Activated CD4-positive, alpha-beta T cell treated with anti-CD3 and anti-CD28 coated beads for 1 hour (primary cell): ENCODE measurements at regions not wholly inside any gene's neighbourhood (a gene's known extent, or its start where the extent isn't known, plus 50 kb on each side); places are given as distances from the start of the nearest gene placed in this dataset.
"Not testable (repeated sequence)": the region's sequence is repeated elsewhere in the genome, so short reads cannot be mapped to it uniquely, and the experiment has no call there.

Source experiments
- DNase-seq: peaks from one replicate; pipeline ENCODE4 v3.0.0-alpha.2; 2020

- no peak for DNase-seq
Measured at GRCh38 chr10:64996886-64997285, 1475.7 kb downstream of the REEP3 start.

DNA sequence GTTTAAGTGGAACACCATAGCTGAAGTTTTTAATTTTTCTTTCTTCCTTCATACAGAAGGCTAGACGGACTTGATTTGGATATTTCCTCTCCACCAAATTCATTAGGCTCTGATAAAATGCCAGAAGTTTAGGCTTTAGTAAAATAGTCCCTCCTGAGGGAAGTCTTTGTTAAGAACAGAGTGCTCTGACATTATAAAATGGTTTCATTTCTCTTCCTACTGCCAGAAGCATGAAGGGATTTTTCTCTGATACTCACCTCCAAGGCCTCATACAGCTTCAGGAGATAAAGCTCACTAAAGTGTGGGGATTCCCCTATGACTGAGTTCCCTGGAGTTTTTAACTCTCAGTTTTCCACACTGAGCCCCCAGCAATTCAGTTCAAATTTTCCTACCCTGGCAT, 1489.6 kb downstream of the REEP3 start:
- no peak for DNase-seq

DNA sequence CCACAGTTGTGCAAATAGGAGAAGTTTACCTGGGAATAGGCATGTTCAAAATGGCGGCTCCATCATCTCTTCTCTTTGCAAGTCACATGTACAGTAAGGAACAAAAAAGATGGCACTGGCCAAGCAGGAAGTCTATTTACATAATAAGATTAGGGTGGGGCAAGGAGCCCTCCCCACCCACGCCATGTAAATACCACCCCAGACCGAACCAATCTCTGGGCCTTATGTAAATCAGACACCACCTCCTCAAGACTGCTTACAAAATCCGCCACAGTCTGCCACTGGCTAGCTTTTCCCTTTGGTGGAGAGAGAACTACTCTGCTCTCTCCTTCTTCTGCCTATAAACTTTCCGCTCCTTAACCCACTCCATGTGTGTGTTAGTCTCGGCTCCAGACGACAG, 1496.3 kb downstream of the REEP3 start:
- no peak for DNase-seq

DNA sequence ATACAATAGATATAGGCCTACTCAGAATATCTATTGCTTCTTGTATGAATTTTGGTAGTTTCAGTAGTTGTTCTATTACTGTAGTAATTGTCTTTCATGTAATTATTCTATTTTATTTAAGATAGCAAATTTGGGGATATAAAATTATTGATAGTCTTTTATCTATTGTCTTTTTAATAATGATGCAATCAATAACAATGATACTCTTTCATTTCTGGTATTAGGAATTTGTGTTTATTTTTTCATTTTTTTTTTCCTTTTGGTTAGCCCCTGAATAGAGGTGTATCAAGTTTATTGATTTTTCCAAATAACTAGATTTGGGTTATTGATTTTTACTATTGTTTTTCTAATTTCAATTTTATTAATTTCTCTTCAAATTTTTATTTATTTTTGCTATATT, 1503.7 kb downstream of the REEP3 start:
- no peak for DNase-seq

DNA sequence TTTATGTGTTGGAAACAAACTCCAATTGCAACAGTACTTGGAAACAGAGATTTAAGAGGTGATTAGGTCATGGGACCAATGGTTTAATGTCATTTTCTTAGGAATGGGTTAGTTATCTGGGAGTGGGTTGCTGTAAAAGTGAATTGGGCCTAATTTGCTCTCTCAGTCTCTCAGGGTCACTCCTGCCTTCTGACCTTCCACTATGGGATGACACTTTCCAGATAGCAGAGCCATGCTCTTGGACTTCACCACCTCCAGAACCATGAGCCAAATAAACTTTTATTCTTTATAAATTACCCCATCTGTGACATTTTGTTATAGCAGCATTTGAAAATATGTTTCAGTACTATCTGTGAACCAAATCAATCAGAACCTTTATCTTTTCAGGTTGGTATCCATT, 1509.1 kb downstream of the REEP3 start:
- no peak for DNase-seq

DNA sequence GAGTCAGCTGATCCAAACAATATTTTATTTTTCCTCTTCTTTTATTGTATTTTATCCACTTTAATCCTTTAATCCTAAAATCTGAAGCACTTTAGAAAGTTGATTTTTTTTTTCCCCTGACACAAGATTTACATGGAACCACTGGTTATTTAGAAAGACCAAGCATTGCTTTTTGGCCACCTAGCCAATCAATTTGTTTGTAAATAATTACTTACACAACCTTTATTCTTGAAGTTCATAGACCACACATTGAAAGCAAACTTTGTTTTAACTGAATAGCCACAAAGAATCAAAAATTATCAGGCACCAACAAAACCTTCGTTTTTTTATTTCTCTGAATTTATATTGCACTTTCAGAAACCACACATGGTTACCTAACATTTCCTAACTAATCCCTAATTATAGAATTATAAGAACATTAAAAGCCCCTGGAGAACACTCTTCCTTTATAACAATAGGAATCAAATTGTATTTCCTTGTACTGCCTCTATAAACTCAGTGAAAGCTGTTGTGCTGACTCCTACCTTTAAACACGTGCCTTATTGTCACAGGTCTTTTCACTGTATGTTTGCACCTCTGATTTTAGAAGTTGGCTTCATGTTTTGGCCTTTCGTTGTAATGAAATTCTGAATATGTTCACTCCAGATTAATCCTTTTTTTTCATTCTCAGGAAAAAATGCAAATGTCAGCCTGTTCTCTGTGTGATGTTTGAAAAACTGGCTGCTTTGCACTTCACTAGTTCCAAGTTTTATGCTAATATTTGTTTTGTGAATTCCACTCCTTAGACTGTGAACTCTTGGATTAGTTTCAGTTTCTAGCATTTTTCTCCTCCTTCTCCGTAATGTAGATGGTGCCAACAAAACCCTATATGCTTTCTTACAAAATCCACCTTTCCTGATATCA, 1511.9 kb downstream of the REEP3 start:
- DNase-seq: no peak

DNA sequence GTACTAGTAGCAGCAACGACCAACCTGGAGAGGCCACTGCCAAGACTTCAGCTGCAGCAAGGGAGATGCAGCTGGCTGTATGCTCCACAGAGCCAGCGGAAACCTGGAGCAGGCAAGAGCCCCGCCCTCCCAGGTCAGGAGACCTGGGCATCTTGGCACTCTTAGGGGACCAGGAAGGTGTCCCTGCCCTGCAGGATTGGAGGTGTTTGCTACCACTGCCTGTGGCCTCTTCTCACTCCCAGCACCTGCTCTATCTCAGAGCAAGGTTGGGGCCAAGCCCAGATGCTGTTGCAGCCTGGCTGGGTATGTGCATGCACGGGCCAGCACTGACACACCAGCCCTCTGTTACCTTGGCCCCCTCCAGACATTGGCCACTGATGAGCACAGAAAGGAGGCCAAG, 1512.8 kb downstream of the REEP3 start:
- DNase-seq: no peak

DNA sequence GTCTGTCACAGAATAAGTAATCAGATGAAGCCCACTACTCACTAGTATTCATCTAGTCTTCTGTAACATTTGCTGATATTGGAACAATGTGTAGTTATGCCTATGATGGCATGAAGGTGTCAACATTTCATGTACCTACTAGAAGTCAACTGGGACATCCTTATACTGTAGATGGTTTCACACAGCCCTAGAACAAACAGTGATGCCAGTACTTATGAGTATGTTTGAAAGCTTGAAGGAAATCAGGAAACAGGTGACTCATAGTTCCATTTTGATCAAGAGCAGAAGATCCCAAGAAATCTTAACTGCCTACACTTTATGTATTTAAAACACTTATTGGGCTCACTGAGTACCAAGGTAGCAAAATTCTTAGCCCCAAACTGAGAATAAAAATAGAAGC, 1519.6 kb downstream of the REEP3 start:
- DNase-seq: no peak

DNA sequence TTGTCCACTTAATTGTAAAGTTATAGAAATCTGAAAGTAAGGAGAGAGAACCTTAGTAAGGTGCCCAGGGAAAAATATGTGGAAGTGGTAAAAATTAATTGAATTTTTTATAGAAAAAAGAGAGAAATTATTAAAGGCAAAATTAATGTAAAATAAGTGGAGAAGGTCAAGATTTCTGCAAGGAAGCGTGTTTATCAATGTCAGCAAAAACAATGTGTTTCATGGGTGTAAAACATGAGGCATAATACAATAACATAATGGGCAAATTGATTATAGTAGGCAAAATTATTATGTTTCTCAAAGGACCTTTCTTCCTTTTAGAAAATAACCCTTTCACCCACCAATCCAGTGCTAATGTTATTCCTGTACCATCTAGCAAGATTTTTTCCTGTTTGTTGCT, 1520.1 kb downstream of the REEP3 start:
- no peak for DNase-seq

- no peak for DNase-seq
Measured at GRCh38 chr10:65042496-65042895, 1521.3 kb downstream of the REEP3 start.

DNA sequence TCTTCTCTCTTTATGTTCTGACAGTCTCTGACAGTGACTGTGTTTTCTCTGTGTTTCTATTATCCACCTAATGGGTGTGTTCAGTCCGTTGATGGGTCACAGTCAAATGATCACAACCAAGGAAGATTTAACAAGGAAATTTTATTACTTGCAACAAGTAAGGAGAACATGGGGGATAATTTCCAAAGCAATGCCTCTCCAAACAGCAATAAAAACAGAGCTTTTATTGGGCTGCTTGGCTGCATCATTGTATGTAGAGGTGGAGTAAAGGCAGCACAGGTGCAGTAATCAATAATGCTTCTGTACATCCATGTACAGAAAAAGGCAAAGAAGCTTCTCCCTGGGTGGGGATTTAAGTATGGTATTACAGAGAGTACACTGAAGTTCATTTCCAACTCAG, 1525.6 kb downstream of the REEP3 start:
- DNase-seq: no peak

- DNase-seq: not testable (repeated sequence)
Measured at GRCh38 chr10:65052111-65052510, 1530.9 kb downstream of the REEP3 start.

DNA sequence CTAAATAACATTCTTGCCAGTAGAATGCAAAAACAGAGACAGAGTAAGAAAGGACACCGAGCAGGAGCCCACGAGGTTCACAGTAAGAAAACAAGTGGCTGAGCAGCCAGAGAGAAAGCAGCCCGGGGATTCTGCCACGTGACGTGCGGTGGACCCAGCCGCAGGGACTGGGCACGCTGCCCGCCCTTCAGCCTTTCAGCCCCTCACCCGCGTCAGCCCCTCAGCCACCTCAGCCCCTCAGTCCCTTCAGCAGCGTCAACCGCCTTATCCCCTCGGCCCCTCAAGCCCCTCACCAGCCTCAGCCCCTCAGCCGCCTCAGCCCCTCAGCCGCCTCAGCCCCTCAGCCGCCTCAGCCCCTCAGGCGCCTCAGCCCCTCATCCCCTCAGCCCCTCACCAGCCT, 1532.2 kb downstream of the REEP3 start:
- not testable (repeated sequence) for DNase-seq

DNA sequence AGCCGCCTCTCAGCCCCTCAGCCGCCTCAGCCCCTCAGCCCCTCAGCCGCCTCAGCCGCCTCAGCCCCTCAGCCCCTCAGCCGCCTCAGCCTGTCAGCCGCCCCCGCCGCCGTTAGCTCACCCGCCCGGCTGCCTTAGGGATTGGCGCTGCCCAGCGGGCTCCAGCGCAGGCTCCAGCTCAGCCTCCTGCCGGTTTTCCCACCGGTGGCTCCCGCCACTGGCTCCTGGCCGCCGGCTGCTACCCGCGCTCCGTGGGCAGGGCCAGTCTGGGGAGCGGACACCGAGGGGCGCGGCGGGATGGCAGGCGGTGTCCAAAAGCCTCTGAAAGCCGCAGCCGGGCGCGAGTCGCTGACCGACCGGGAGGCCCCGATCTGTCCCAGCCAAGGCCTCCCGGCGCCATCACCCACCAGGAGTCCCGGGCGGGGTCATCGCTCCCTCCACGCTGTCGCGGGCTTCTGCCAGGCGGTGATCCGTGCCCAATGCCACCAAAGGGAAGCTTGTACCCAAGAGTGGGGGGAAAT, 1532.7 kb downstream of the REEP3 start:
- DNase-seq: not testable (repeated sequence)

DNA sequence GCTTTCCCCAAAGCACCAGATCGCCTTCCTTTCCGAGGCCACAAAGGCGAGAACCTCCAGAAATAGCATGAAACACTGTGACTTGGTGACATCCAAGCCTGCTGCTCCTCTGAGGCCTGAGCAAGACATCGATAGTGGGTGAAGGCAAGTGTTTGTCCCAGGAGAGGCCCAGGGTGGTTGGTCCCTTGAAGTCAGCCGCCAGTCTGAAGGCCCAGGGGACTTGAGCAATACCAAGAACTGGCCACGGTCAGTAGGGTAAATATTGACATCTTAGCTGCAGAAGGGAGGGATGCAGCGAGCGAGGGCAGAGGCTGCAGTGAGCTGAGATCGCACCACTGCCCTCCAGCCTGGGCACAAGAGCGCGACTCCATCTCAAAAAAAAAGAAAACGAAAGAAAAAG, 1533.5 kb downstream of the REEP3 start:
- not testable (repeated sequence) for DNase-seq

- DNase-seq: no peak
Measured at GRCh38 chr10:65065278-65065677, 1544.1 kb downstream of the REEP3 start.

- no peak for DNase-seq
Measured at GRCh38 chr10:65083222-65083621, 1562.0 kb downstream of the REEP3 start.

- no peak for DNase-seq
Measured at GRCh38 chr10:65090991-65091390, 1569.8 kb downstream of the REEP3 start.

GRCh38 chr10:65100146-65100545, 1578.9 kb downstream of the REEP3 start:
- DNase-seq: no peak

DNA sequence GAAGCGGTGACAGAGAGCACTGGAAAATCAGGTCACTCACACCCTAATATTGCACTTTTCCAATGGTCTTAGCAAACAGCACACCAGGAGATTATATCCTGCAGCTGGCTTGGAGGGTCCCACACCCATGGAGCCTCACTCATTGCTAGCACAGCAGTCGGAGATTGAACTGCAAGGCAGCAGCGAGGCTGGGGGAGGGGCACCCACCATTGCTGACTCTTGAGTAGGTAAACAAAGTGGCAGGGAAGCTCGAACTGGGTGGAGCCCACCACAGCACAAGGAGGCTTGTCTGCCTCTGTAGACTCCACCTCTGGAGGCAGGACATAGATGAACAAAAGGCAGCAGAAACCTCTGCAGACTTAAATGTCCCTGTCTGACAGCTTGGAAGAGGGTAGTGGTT, 1579.7 kb downstream of the REEP3 start:
- DNase-seq: not testable (repeated sequence)

GRCh38 chr10:65110009-65110408, 1588.8 kb downstream of the REEP3 start:
- DNase-seq: no peak

- not testable (repeated sequence) for DNase-seq
Measured at GRCh38 chr10:65111059-65111458, 1589.9 kb downstream of the REEP3 start.

DNA sequence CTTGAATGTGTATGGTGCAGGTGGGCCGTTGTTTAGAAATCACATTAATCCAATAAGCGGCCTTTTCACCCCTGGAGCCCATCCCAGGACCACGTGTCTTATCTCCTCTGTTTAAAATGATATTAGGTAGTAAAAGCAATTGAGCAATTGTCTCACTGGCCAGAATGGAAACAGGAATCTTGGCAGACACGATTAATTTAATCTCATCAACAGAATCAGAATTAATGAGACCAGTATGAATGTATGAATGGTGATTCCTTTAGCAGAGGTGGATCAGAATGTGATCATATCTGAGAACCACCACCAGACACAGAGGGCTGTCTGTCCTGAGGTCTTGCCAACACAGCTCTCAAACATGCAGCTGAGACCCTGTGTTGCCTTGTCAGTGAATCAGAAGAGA, 1591.4 kb downstream of the REEP3 start:
- DNase-seq: no peak

DNA sequence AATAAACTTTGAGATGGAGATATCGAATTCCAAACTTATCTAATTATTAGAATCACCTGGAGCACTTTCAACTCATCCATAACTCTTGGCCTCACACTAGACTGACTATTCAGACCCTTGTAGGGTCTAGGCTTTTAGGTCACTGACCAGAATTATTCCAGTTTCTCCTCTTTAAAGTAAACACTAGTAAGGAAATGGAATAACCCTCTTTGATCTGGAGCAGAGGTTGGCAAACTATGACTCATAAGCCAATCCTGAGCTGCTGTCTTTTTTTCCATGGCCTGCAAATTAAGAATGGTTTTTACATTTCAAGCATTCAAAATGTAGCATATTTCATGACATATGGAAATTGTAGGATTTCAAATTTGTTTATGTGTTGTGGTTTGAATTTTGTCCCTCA, 1601.9 kb downstream of the REEP3 start:
- DNase-seq: no peak

- no peak for DNase-seq
Measured at GRCh38 chr10:65125212-65125611, 1604.0 kb downstream of the REEP3 start.
